ENCODE measurements at regions not wholly inside any gene's neighbourhood (a gene's known extent, or its start where the extent isn't known, plus 50 kb on each side); places are given as distances from the start of the nearest gene placed in this dataset.

DNA sequence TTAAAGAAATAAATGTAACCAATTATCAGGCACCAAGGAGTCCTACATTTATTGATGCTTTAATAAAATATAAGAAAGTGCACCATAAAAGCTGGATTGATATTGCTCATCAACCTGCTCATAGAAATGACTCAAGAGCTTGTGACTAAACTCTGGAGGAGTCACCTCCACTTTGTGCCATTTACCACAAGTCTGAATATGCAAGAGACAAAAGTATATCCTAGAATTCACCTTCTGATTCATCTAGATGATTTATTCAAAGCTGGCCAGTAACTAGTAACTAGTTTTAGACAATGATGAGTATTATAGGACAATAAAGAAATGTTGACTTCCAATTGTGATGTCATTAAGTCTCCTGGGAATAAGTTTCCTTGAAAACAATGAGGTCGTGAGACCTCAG lies 146.0 kb upstream of the SOX11 start:
- TF ChIP-seq CTCF (IDR thresholded peaks at IDR 0.05) (no peak), POLR2A (IDR thresholded peaks at IDR 0.05) (no peak)

Measured in breast epithelium (tissue), 3 donors.